T47D (cell line): ENCODE measurements at regions not wholly inside any gene's neighbourhood (a gene's known extent, or its start where the extent isn't known, plus 50 kb on each side); places are given as distances from the start of the nearest gene placed in this dataset.
"Not testable (repeated sequence)": the region's sequence is repeated elsewhere in the genome, so short reads cannot be mapped to it uniquely, and the experiment has no call there.

Experiments
- DNase-seq, 2 experiments: peaks; one replicate each; pipeline versions ENCODE4 v3.0.0 to v3.0.0-alpha.2; 2011 to 2012; ENCODE audit warnings: low read depth in 1 of 2, low spot score in 1 of 2
- JUND ChIP-seq: IDR thresholded peaks from 2 replicates; pipeline ENCODE4 v1.6.1; 2012; ENCODE audit warnings: low read depth
- in situ Hi-C: cut with HindIII; loops from 2 replicates; pipeline ENCODE4 v1.10.0; 2016; ENCODE audit warnings: low sequenced_read_pairs, low pct_unique_long_range_greater_than_20kb

DNA sequence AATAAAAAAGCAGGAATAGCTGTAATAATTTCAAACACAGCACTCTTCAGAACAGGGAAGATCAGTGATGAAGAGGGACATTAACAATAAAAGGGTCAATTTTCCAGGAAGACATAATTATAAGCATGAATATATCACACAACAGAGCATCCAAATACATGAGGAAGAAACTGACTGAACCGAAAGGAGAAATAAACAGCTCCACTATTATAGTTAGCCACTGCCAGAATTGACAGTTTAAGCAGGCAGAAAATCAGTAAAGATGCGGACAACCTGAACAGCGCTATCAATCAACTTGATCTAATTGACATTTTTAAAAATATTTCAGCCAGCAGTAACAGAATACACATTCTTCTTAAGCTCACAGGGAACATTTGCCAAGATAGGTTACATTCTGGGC is 89.1 kb downstream of the MED10 start:
- in situ Hi-C loops, result no loop called here
- no peak for TF ChIP-seq JUND
- DNase-seq, result no peak

DNA sequence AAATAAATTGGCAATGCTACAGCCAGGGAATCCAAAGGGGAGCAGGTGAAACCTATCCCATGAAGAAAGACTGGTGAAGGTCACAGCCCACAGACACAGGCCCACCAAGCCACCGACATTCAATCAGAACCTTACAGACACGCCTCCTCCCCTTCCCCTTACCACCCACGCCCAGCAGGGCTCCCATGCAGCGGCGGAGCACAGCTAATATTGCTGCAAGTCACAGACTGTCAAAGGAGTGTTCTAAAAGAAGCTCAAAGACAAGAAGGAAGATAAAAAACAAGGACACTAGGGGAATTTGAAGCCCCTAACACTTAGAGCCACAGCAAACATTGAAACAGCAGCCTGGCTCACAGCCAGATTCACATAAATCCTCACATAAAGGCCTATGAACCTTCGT is 91.2 kb downstream of the MED10 start:
- TF ChIP-seq JUND, result no peak
- in situ Hi-C loops, result no loop called here
- DNase-seq, result no peak

DNA sequence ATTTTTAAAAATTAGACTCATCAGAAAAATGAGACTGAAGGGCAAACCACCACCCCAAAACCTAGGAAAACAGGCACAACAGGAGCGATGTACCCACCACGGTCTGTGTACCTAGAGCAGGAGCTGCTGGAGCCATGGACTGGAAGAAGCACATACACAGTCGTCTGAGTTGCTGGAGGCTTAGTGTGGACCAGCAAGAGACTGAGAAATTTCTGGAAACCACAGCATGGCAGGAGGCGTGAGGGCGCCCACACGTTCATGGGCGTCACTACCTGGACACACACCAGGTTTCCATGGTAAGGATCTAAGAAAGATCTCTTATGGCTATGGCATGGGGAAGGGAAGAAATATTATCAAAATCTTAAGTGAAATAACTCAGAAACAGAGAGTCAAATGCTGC is 91.9 kb downstream of the MED10 start:
- no peak for TF ChIP-seq JUND
- in situ Hi-C loops, result no loop called here
- no peak for DNase-seq

DNA sequence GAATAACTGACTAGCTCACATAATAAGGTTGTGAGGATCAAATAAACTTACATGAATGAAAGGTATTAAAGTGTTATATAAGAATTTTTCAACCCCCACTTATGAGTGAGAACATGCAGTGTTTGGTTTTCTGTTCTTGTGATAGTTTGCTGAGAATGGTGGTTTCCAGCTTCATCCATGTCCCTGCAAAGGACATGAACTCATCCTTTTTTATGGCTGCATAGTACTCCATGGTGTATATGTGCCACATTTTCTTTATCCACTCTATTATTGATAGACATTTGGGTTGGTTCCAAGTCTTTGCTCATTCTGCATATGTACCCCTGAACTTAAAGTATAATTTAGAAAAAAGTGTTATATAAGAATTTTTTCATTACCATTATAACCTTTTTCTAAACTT is 93.9 kb downstream of the MED10 start:
- in situ Hi-C loops, DNase-seq: not testable (repeated sequence)

DNA sequence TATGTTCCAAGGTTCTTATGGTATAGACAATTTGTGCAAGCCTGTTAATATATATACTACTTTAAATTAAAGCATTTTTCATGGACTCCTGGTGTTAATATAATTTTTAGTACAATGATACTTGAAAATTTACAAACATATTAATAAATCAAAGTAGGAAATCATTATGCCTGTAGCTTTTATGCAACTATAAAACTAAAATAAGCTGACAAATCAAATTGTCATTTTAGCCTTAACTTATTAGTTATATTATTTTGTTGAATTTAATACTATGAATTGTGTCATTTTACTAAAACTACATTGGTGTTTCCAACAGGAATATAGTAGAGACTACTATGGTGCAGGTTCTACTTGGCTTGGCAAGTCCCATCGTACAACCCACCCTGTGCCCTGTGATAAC is 96.0 kb downstream of the MED10 start:
- no peak for TF ChIP-seq JUND
- in situ Hi-C loops, result no loop called here
- no peak for DNase-seq

DNA sequence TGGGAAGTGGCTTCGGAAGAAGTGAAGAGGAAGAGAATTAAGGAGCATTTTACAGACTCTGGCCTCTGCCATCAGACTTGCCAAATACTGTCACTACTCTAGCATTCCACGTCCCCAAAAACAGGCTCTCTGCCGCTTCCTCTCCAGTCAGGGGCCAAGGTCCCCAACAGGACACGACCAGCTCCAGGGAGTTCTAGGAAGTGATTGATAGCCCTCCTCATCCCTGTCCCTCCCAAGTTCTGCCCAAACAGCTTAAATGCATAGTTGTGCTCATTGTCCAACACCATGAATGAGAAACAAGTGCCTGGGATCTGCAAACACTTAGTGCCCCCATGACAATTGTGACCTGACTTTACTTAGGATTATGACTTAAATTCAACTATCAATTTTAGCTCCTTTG is 96.5 kb downstream of the MED10 start:
- in situ Hi-C loops, result no loop called here

DNA sequence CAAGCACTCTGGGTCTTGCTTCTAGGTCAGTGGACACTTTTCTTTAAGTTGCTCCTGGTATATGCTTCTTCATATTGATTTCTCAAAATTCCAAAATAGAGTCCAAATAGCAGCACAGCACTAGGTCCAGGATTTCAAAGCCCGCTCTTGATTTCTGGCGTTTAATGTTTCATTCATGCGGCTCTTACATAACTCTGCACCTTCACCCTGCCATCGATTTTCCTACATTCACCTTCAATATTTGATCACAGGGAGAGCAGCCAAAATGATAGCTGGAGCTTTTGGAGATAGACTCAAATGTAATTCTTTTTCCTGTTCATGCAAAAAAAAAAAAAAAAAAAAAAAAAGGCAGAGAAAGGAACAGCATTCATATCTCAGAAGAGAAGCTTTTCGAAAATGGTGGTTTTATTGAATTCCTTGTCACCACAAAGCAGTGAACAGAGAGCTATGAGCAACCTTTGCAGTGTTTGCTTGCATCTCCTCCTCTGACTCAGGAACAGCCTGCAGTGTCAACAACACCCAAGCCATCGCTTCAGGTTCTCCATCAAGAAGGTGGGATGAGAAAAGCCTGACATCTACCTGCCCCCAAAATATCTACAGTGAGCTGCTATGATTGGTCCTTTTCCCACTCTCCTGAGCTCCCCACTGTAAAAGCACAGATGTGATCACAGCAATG is 97.8 kb downstream of the MED10 start:
- in situ Hi-C loops, result no loop called here
- no peak for DNase-seq
- TF ChIP-seq JUND, result no peak

More for the DNA sequence above, 96.5 kb downstream of the MED10 start:
- no peak for DNase-seq
- TF ChIP-seq JUND, result no peak

DNA sequence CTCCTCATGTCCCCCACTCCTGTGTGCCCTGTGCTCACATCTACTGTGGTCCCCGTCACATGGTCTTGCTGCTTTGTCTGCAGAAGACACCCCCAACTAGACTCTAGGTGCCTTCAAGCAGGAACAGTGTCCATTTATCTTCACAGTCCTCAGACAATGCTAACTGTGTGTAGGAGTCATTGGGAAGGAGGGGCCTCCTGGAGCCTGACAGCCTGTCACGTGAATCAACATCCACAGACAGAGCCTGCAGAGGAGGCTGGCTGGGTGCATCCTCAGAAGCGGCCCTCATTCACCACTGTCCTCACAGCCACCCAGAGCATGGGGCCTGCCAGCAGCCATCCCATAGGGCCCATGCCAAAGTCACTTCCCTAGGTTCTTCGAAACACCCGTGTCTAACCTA is 98.7 kb downstream of the MED10 start:
- TF ChIP-seq JUND, result no peak
- no peak for DNase-seq
- in situ Hi-C loops, result no loop called here

DNA sequence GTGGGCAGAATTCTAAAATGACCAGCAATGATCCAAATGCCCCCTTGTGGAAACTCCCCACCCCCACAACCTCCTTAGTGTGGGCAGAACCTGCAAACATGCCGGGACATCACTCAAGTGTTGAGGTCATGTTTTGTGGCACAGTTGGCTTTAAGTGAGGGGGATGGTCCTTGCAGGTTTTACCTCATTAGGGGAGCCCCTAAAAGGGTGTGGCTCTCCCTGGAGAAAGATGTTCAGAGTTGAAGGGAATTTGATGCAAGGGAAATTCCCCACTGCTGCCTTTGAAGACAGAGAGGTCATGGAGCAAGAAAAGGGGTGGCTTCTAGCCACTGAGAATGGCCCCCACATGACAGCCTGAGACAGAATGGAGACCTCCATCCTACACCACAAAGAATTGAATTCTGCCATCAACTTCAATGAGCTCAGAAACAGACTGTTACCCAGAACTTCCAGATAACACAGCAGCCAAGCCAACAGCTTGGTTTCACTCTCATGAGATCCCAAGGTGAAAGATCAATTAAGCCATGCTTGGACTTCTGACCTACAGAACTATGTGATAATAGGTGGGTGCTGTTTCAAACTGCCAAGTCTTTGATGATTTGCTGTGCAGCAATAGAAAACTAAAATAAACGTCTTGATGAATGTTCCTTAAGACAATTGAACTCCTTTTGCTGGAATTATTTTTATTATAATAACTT is 103.4 kb downstream of the MED10 start:
- in situ Hi-C loops, result no loop called here
- TF ChIP-seq JUND, result no peak
- no peak for DNase-seq

DNA sequence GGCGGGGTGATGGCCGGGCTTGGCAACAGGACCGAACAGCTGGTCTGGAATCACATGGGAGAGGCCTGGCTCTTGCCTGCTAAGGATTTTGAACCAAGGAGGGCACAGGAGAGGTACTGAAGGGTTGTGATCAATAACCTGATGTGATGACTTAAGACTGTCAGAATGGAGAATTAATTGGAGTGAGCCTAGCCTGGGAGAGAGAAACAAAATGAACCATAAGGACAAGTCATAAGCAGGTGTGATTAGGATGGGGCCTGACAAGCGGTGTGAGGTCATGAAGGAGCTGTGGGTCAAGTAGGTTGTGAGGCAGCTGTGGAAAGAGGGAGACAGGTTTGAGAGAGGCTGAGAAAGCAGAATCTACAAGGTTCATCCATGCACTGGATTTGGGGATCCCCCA is 104.6 kb downstream of the MED10 start:
- in situ Hi-C loops, result no loop called here
- TF ChIP-seq JUND, result no peak
- no peak for DNase-seq

DNA sequence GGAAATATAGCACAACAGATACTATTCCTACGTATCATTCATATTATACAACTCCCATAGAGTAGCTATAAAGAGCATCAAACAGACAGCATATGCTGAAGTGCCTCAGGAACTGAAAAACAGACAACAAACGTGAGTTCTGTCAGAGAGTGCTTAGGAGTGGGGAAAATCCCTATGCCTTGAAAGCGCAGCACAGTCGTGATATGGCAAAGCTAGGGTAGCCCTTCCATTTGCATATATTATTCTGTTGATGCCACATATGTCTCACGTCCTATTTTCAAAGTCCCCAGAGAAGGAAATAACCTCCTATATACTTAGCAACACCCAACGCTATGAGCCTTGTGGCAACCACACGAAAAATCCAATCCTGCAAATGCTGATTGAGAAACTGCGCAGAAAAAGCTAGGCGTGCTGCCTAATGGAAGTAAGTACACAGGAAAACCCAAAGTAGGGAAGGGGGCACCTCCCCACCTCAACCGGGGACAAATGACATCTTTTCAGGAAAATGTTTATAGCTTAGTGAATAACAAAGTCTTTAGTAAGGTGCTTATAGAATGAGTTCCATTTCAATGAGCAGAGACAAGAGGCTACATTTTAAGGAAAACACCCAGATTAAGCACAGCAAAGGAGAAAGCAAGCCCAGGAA is 105.1 kb downstream of the MED10 start:
- no peak for DNase-seq
- in situ Hi-C loops, result no loop called here
- TF ChIP-seq JUND, result no peak

DNA sequence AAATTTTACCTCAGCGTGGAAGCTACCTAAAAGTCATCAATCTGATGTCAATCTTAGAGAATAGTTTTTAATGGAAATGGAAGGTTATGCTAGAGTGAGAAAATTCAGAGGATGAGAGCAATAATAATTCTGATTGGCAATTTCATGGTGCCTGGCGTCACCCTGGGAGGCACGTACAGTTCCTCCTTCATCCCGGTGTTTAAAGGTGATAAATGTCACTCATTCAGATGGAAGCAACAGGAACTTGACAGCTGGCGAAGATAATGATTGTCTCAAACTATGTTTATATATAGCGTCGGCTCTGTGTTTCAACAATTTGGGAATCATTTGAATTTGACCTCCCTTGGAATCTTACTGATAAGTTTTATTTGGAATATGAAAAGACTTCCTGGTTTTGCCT is 108.4 kb downstream of the MED10 start:
- in situ Hi-C loops, result no loop called here
- DNase-seq, result no peak
- no peak for TF ChIP-seq JUND

DNA sequence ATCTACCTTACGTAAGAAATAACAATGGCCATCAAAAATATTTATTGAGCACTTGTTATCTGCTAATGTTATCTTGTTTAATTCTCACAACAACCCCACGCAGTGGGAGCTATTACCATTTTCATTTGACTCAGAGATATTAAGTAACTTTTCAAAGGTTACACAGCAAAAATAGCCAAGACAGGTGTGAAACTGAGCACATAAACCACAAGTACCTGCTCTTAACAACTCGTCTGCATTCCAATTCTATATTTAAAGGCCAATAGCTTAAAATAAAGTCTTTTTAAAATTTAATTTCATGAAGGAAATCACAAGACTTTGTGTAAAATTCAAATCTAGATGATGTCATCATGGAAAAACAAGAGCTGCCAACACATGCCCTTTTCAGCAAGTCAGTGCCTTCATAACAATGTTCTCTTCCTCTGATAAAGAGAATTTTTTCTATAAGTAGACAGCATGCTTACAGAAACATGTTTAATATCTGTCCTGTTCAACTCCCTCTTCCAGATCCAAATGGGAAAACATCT is 111.6 kb downstream of the MED10 start:
- TF ChIP-seq JUND, result no peak
- no peak for DNase-seq
- in situ Hi-C loops, result no loop called here
